Lung (tissue), 11 donors: ENCODE measurements at regions not wholly inside any gene's neighbourhood (a gene's known extent, or its start where the extent isn't known, plus 50 kb on each side); places are given as distances from the start of the nearest gene placed in this dataset.

ENCODE experiments used
- ATAC-seq: fragments of 200-7000 bp; cut with Tn5 transposase; one replicate; pipeline ENCODE4 v1.9.1; 2020; ENCODE audit warnings: moderate number of reproducible peaks; ENCODE audit not compliant: insufficient read depth, low FRiP score
- DNase-seq, 3 donors: peaks; one replicate each; pipeline ENCODE4 v3.0.0-alpha.2; 2013 to 2017
- H3K27ac ChIP-seq, 2 donors: one replicate each; pipeline ENCODE4 v1.5.1; 2013; ENCODE audit warnings: mild to moderate bottlenecking in 2 of 2, moderate library complexity in 2 of 2, control low read depth in 1 of 2, inconsistent platforms in 1 of 2, low read depth in 1 of 2, low read length in 1 of 2
- H3K27me3 ChIP-seq, 3 donors: one replicate each; pipeline ENCODE4 v1.5.1; 2013; ENCODE audit warnings: low read length in 2 of 3; ENCODE audit not compliant: control insufficient read depth in 3 of 3, insufficient read depth in 3 of 3
- H3K36me3 ChIP-seq, 4 donors: one replicate each; pipeline ENCODE4 v1.5.1; 2013; ENCODE audit warnings: low read length in 4 of 4, mild to moderate bottlenecking in 1 of 4, moderate library complexity in 1 of 4; ENCODE audit not compliant: control insufficient read depth in 4 of 4, insufficient read depth in 4 of 4
- H3K4me1 ChIP-seq, 5 donors: one replicate each; pipeline ENCODE4 v1.5.1; 2013; ENCODE audit warnings: low read length in 5 of 5, mild to moderate bottlenecking in 2 of 5, moderate library complexity in 1 of 5; ENCODE audit not compliant: control insufficient read depth in 5 of 5, insufficient read depth in 5 of 5
- H3K4me3 ChIP-seq: one replicate; pipeline ENCODE4 v1.5.1; 2013; ENCODE audit warnings: mild to moderate bottlenecking, control low read depth, moderate library complexity
- H3K9ac ChIP-seq, 2 donors: one replicate each; pipeline ENCODE4 v1.5.1; 2013; ENCODE audit warnings: low read length in 2 of 2, control low read depth in 1 of 2; ENCODE audit not compliant: insufficient read depth in 1 of 2
- H3K9me3 ChIP-seq, 4 donors: one replicate each; pipeline ENCODE4 v1.5.1; 2013; ENCODE audit warnings: low read length in 3 of 4, mild to moderate bottlenecking in 1 of 4, moderate library complexity in 1 of 4; ENCODE audit not compliant: control insufficient read depth in 4 of 4, insufficient read depth in 3 of 4
- CTCF ChIP-seq: IDR thresholded peaks from 2 replicates; pipeline ENCODE4 v1.5.1; 2012; ENCODE audit warnings: mild to moderate bottlenecking; ENCODE audit errors: control extremely low read depth, extremely low read depth
- WGBS, 2 donors: extraction: QIAGEN DNeasy Blood & Tissue Kit; methylation state at CpG; one replicate each; pipeline ENCODE4 v1.1.7; 2013; 5-methylcytosine and 5-hydroxymethylcytosine counted together
- donor health status: control.
- donor health status: control.
- donor health status: Bipolar disorder and iron deficiency.
- donor health status: healthy.
- donor health status: DM: yes; HTN: yes; CAD: no.

- TF ChIP-seq CTCF = no peak
- ATAC-seq (no peak), DNase-seq (no peak)
- H3K9ac ChIP-seq = no peak overlapping the region
- no peaks in the 10 kb centered on the region for H3K4me1 ChIP-seq
- no peaks in the 10 kb centered on the region for H3K27me3 ChIP-seq
- no peak overlapping the region for H3K27ac ChIP-seq
- H3K9me3 ChIP-seq = peaks cover 0 to 3% (median 0%) of the 10 kb centered on the region in 4 donors
- no peak overlapping the region for H3K4me3 ChIP-seq
- H3K36me3 ChIP-seq = no peaks in the 10 kb centered on the region
Measured at GRCh38 chr1:34524783-34525182, 230.1 kb upstream of the GJB5 start.

DNA sequence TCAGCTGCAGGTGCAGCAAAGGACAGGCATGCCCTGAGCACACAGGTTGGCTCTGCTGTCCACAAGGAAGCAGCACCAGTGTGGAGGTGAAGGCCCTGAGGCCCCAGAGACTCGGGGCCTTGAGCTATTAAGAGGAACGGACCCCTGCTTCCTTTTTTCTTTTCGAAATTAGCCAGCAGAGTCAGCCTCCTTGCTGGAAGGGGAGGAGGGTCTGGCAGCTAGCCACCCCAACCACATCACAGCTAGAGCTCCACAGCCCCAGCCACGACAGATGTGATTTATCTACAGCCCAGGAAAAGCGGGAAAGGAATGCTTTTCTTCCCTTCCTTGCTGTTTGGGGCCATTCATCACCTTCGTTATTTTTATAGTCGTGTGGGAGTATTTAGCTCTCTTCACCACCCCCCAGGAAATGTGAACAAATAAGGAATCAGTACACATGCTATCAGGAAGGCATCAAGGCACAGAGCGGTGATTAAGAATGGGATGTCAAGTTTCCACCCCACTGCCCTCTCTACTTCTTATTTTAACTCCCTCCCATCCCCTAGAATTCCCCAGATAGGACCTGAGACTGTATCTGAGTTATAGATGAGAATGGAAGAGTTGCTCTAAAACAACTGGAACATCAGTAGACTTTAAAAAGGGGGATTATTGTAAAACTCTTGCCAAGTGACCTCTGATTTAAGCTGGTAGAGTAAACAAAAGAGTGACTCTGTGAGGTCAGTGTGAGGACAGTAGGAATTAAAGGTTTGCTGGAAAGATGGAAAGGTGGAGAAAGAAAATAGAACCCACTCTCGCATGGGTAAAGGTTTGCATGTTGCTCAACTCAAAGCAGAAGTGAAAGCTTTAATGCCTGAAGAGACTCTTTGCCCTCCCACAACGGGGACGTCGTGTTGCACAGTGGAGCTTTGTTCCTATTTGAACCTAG lies 224.7 kb upstream of the GJB5 start:
- H3K4me1 ChIP-seq = no peaks in the 10 kb centered on the region
- DNase-seq = peak in 1 of 3 donors; percentile 13
- no peak for TF ChIP-seq CTCF

DNA sequence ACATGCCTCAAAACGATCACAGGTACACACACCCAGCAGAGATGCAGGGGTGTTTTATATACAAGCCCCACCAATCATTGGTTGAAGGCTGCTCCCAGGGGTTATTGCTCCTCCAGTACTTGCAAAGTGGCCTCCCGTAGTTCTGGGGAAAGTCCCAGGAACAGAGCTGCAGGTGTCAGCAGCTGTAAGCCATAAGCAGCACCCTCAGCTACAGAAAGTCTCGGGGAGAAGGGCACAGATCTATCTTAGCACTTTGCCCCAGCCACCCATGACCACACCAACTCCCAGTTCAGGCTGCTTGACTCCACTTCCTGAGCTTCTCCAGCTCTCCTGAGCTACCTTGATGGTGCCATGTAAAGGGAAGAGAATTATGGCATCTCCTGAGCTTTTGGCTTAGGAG lies 222.7 kb upstream of the GJB5 start:
- Histone ChIP-seq H3K4me1 (no peaks in the 10 kb centered on the region), H3K9me3 (peaks cover 0 to 3% (median 1%) of the 10 kb centered on the region in 4 donors), H3K4me3 (no peak overlapping the region), H3K27me3 (peaks cover 2 to 4% (median 3%) of the 10 kb centered on the region in 3 donors), H3K9ac (no peak overlapping the region), H3K27ac (no peak overlapping the region), H3K36me3 (no peaks in the 10 kb centered on the region)
- WGBS, 2 donors = 65 to 71% methylated on average over 3 of the region's 3 CpGs
- ATAC-seq = no peak
- no peak for TF ChIP-seq CTCF
- no peak for DNase-seq

More for the DNA sequence above, 224.7 kb upstream of the GJB5 start:
- ATAC-seq = no peak
- Histone ChIP-seq H3K27ac (no peak overlapping the region), H3K4me3 (no peak overlapping the region), H3K27me3 (peaks cover 2 to 4% (median 3%) of the 10 kb centered on the region in 3 donors), H3K9ac (no peak overlapping the region), H3K36me3 (no peaks in the 10 kb centered on the region), H3K9me3 (peaks cover 0 to 3% (median 1%) of the 10 kb centered on the region in 4 donors)
- 7 to 15% methylated on average over 12 of the region's 12 CpGs for WGBS, 2 donors
